Esophagus mucosa (tissue), 1 donor: ENCODE measurements at regions not wholly inside any gene's neighbourhood (a gene's known extent, or its start where the extent isn't known, plus 50 kb on each side); places are given as distances from the start of the nearest gene placed in this dataset.

ENCODE experiments used
- ATAC-seq: fragments of 200-7000 bp; cut with Tn5 transposase; one replicate; pipeline ENCODE4 v1.9.1; 2020
- donor health status: DM: yes; HTN: yes; CAD: no.

DNA sequence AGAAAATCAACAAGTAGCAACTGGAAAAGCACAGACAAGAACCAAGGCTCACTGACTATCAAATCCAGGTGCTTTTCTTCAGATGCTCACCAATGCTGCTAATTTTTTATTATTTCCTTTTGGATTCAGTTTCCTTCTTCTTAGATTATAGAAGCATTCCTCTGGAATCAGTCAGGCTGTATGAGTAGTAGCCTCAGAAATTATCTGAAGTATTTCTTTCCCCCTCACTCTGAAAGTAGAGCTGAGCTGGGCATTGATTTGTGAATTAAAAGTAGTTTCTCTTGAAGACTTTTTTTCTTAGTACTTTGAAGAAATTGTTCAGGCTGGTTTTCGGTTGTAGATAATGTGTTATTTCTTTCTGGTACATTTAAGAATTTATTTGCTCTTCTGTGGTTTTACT lies 273.7 kb downstream of the NOL4 start:
- ATAC-seq = no peak

- ATAC-seq = no peak
Measured at GRCh38 chr18:33946336-33946735, 278.4 kb downstream of the NOL4 start.

DNA sequence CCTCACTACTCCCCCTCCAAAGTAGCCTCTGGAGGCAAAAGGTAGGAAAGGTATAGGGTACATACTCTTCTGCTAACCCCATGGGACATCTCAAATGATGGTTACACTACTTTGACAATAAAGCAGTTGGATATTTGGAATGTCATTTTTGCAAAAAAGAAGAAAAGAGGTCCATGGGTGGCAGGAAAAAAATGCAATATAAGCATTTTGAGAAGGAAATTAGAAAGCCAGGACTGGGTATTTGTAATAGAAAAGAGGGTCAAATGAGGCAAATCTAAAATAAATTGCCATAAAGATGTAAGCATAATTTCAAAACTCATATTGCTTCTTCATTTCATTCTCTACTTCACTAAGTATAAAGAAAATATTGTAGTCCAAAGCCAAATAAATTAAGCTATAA lies 280.2 kb downstream of the NOL4 start:
- ATAC-seq = no peak

- ATAC-seq = no peak
Measured at GRCh38 chr18:33937270-33937816, 287.4 kb downstream of the NOL4 start.

- ATAC-seq = no peak
Measured at GRCh38 chr18:33934258-33934657, 290.5 kb downstream of the NOL4 start.

GRCh38 chr18:33928231-33928630 lies 296.5 kb downstream of the NOL4 start:
- no peak for ATAC-seq

DNA sequence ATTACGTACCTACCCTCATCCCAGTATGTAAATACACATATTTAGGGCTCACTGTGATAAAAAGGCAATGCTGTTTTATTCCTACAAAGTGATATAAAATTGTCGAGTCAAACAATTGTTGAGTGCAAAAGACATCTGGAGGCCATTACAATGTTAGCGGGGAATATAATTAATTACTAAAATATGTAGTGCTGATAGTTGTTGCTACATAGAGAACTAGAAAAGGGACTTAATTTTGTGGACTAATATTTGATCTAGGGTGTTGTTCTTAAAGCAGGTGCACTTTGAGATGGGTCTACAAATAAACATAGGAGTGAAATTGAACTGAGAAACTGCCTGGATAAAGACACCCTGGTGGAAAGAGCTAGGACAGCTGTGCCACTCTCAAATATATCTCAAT lies 300.1 kb downstream of the NOL4 start:
- ATAC-seq = no peak

DNA sequence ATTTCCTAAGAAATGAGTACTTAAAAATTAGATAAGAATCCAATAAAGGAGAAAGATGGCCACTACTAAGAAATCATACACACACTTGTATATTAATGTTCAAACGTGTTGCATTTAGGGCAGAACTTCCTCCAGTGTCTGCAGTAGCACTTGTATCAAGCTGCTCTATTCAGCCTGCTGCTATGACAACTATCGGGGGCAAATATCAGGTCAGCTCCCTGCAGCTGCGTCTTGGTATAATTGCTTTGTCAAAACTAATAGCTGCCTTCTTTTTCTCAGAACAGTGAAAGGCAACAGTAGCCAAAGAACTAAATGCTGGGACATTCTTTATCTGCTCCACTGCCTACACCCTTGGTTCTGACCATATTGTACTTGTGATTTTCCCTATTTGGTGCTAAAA lies 300.7 kb downstream of the NOL4 start:
- ATAC-seq = no peak

DNA sequence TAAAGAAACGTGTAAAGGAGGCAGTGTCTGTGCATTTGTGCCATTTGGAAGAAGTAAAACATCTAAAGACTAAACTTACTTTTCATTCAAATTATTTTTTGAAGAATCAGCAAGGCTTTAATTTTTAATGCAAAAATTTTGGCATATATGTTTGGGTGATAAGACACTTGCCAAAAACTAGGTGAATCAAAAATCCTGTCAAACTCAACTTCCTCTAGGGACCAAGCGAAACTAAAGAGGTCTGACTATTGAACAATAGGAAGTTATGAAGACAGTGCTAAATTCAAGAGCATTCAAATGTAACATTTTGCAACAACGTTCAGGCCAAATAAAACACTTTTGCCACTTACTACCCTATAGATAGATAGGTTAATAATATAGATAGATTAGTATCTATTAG lies 306.1 kb downstream of the NOL4 start:
- no peak for ATAC-seq

DNA sequence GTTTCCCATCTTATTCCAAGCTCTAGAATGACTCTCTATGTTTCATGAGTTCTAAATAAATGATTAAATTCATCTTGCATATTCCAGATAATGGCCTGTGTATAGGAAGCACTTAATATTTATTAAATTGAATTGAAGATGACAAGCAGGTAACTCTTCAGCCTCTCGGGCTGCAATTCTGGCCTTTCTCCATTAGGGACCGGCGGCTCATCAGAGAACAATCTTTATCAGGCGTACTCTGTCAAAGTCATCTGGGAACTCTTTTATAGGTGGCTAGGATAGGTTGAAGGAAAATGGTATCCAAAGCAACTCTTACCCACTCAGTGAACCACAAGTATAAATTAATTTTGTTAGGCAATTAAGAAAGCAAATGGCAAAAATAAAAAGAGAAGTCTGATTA lies 308.5 kb downstream of the NOL4 start:
- ATAC-seq = no peak

DNA sequence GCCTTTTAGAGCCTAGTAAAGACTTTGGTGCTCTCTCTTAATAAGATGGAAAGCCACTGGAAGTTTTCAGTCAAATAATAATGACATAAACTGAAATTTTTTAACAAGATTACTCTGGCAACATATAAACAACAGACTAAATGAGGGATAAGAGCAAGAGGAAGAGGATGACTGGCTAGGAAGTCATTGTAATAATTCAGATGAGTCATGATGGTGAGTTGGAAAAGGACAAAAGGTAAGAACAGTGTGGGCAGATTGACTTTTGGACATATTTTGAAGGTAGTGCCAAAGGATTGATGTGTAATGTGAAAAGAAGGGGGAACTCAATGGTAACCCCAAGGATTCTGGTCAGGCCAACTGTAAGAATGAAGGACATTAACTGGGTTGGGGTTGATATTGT lies 310.3 kb downstream of the NOL4 start:
- no peak for ATAC-seq

- no peak for ATAC-seq
Measured at GRCh38 chr18:33906046-33906445, 318.7 kb downstream of the NOL4 start.

GRCh38 chr18:33901894-33902512 lies 322.7 kb downstream of the NOL4 start:
- ATAC-seq = no peak

GRCh38 chr18:33900638-33901037 lies 322.6 kb downstream of the ASXL3 start:
- ATAC-seq = no peak

- no peak for ATAC-seq
Measured at GRCh38 chr18:33898427-33898826, 320.4 kb downstream of the ASXL3 start.

DNA sequence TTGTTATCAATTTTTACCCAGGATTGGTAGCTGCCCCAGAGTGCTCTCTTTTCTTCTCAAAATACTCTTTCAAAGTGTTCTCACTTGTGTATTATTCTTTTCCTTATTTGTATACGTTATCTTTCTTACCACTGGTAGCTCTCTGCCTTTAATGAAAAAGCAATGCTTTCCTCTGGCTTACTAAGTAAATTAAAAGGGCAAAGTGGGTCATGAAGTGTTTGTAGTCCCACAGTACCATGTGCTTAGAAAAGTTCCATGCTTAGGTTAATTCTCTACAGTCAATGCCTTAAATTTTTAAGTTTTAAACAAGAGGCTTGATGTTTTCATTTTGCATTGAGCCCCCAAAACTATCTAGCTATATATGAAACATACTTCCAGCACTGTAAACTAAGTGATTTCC lies 300.2 kb downstream of the ASXL3 start:
- ATAC-seq = no peak

DNA sequence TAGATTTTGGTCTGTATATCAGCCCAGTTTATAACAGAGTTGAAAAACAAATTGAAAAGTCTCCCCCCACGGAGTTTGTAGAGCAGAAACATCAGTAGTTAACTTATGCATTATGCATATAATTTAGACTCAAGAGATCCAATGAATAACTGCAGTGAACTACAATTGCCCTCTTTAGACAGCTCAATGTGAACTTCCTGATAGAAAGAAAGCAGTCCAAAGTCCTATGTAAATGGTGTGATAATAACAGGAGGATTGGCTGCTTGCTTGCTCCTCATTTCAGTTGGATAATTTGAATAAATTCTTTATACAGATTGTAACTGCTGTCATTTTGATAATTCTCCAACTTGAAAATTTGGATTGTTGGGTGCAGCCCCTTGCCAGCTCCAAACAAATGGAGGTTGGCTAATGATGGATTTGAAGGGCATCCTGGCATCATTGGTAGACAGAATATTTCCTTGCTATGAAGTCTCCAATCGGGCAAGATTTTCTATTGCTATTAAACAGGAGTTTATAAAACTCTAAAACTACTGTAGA lies 297.1 kb downstream of the ASXL3 start:
- ATAC-seq = no peak

GRCh38 chr18:33873112-33873511 lies 295.1 kb downstream of the ASXL3 start:
- ATAC-seq = no peak

GRCh38 chr18:33871363-33872025 lies 293.5 kb downstream of the ASXL3 start:
- no peak for ATAC-seq

- no peak for ATAC-seq
Measured at GRCh38 chr18:33870059-33870458, 292.0 kb downstream of the ASXL3 start.

DNA sequence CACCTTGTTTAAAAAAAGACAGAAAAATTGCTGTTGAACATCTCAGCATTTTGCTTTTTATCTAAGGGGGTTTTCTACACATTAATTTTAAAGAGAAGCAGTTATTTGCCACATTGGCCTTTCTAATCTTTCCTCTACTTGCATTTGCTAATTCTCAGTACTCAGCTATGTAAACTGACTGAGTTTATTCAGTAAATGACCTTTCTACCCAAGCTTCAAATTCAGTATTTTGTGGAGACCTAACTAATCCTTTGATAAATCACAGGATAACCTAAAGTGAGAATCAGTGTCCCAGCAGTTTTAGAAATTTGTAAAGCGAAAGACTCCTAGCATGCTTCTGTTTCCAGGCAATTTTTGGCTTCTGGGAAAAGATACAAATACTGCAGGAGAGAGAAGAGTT lies 288.4 kb downstream of the ASXL3 start:
- ATAC-seq = no peak

- ATAC-seq = no peak
Measured at GRCh38 chr18:33863912-33864311, 285.9 kb downstream of the ASXL3 start.

DNA sequence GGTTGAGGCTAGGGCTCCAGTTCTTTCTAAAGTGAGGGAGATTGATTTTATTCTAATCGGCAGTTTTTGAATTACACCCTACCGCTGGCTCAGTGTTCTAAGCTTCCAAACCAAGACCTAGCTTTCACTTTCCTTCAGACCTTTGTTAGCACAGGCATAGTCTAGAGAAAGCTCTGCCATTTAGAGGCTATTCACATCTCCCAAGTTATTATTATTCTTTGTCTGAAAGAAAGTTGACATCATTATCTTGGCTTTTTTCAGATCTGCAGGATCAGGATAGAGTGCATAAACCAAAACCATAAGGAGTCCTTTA lies 276.8 kb downstream of the ASXL3 start:
- ATAC-seq = no peak

GRCh38 chr18:33854086-33854826 lies 276.2 kb downstream of the ASXL3 start:
- ATAC-seq = no peak
